NCI-H2029 treated with DMSO at 0.1 percent for 48 hours (cell line): ENCODE measurements at regions not wholly inside any gene's neighbourhood (a gene's known extent, or its start where the extent isn't known, plus 50 kb on each side); places are given as distances from the start of the nearest gene placed in this dataset.

Experiments
- DNase-seq: peaks from one replicate; lab custom pipeline; 2025; lab: John Stamatoyannopoulos, UW

- no peak for DNase-seq
These were observed 321.1 kb downstream of the RBM26 start for GRCh38 chr13:79084802-79085424.

GRCh38 chr13:79081942-79082341 is 324.1 kb downstream of the RBM26 start:
- DNase-seq, result no peak

- no peak for DNase-seq
These were observed 326.7 kb downstream of the RBM26 start for GRCh38 chr13:79079351-79079839.

GRCh38 chr13:79075703-79076102 is 330.4 kb downstream of the RBM26 start:
- no peak for DNase-seq

- DNase-seq, result no peak
These were observed 335.6 kb downstream of the RBM26 start for GRCh38 chr13:79070343-79070974.

- no peak for DNase-seq
These were observed 343.8 kb downstream of the RBM26 start for GRCh38 chr13:79062291-79062690.

GRCh38 chr13:79060216-79060615 is 345.8 kb downstream of the RBM26 start:
- DNase-seq, result no peak

GRCh38 chr13:79056706-79057105 is 349.3 kb downstream of the RBM26 start:
- no peak for DNase-seq

- no peak for DNase-seq
These were observed 354.6 kb downstream of the RBM26 start for GRCh38 chr13:79051472-79051871.

- no peak for DNase-seq
These were observed 361.6 kb downstream of the RBM26 start for GRCh38 chr13:79044415-79044814.

GRCh38 chr13:79043208-79043607 is 362.8 kb downstream of the RBM26 start:
- no peak for DNase-seq

GRCh38 chr13:79037197-79037596 is 368.9 kb downstream of the RBM26 start:
- DNase-seq, result no peak

- DNase-seq, result no peak
These were observed 371.7 kb downstream of the RBM26 start for GRCh38 chr13:79034341-79034740.

GRCh38 chr13:79030513-79030912 is 371.6 kb upstream of the OBI1 start:
- DNase-seq, result no peak

GRCh38 chr13:79018166-79018565 is 359.2 kb upstream of the OBI1 start:
- no peak for DNase-seq

- no peak for DNase-seq
These were observed 352.2 kb upstream of the OBI1 start for GRCh38 chr13:79011179-79011578.

- DNase-seq, result no peak
These were observed 345.3 kb upstream of the OBI1 start for GRCh38 chr13:79003989-79004898.

GRCh38 chr13:78999494-78999893 is 340.5 kb upstream of the OBI1 start:
- DNase-seq, result no peak

GRCh38 chr13:78998630-78999315 is 339.8 kb upstream of the OBI1 start:
- no peak for DNase-seq

GRCh38 chr13:78997902-78998629 is 339.1 kb upstream of the OBI1 start:
- no peak for DNase-seq

GRCh38 chr13:78993792-78994191 is 334.8 kb upstream of the OBI1 start:
- no peak for DNase-seq

GRCh38 chr13:78981913-78982312 is 323.0 kb upstream of the OBI1 start:
- DNase-seq, result no peak
